ENCODE measurements at regions not wholly inside any gene's neighbourhood (a gene's known extent, or its start where the extent isn't known, plus 50 kb on each side); places are given as distances from the start of the nearest gene placed in this dataset.

GRCh38 chr2:120930236-120930635 is 194.6 kb downstream of the GLI2 start:
- POLR2A ChIA-PET, result no interaction called here
- DNase-seq (ENCODE audit: extremely low spot score), result no peak
- CTCF ChIA-PET, result no interaction called here
- TF ChIP-seq CTCF (IDR thresholded peaks at IDR 0.05; ENCODE audit: control extremely low read depth, extremely low read depth, low read depth, missing control alignments), result no peak

- ChIA-PET CTCF (no interaction called here), POLR2A (no interaction called here)
- TF ChIP-seq CTCF (IDR thresholded peaks at IDR 0.05; ENCODE audit: control extremely low read depth, extremely low read depth, low read depth, missing control alignments), result no peak
- no peak for DNase-seq (ENCODE audit: extremely low spot score)
These were observed 195.2 kb downstream of the GLI2 start for GRCh38 chr2:120930864-120931263.

GRCh38 chr2:120932472-120932871 is 196.8 kb downstream of the GLI2 start:
- TF ChIP-seq CTCF (IDR thresholded peaks at IDR 0.05; ENCODE audit: control extremely low read depth, extremely low read depth, low read depth, missing control alignments), result no peak
- DNase-seq (ENCODE audit: extremely low spot score), result no peak
- ChIA-PET CTCF (interaction anchor here (1.2 to 1.5 kb wide), 2 partner anchors 11 to 34 kb away, joined by 3 read pairs; no protein-coding TSS in a partner anchor), POLR2A (no interaction called here)

- no peak for DNase-seq (ENCODE audit: extremely low spot score)
- ChIA-PET CTCF (interaction anchor here (1.2 to 1.5 kb wide), 2 partner anchors 11 to 34 kb away, joined by 3 read pairs; no protein-coding TSS in a partner anchor), POLR2A (no interaction called here)
- no peak for TF ChIP-seq CTCF (IDR thresholded peaks at IDR 0.05; ENCODE audit: control extremely low read depth, extremely low read depth, low read depth, missing control alignments)
These were observed 197.2 kb downstream of the GLI2 start for GRCh38 chr2:120932881-120933280.

- no peak for TF ChIP-seq CTCF (IDR thresholded peaks at IDR 0.05; ENCODE audit: control extremely low read depth, extremely low read depth, low read depth, missing control alignments)
- no peak for DNase-seq (ENCODE audit: extremely low spot score)
- ChIA-PET POLR2A (no interaction called here), CTCF (interaction anchor here (0.9 to 1.5 kb wide), 3 partner anchors 11 to 35 kb away, joined by 3 to 4 read pairs (median 3); no protein-coding TSS in a partner anchor)
These were observed 198.3 kb downstream of the GLI2 start for GRCh38 chr2:120933693-120934573.

GRCh38 chr2:120934574-120935338 is 199.1 kb downstream of the GLI2 start:
- DNase-seq (ENCODE audit: extremely low spot score), result no peak
- ChIA-PET CTCF (interaction anchor here (0.9 to 1.4 kb wide), 2 partner anchors 11 to 21 kb away, joined by 3 to 4 read pairs; no protein-coding TSS in a partner anchor), POLR2A (no interaction called here)
- TF ChIP-seq CTCF (IDR thresholded peaks at IDR 0.05; ENCODE audit: control extremely low read depth, extremely low read depth, low read depth, missing control alignments), result no peak
